ENCODE measurements at regions not wholly inside any gene's neighbourhood (a gene's known extent, or its start where the extent isn't known, plus 50 kb on each side); places are given as distances from the start of the nearest gene placed in this dataset.

GRCh38 chr5:15447209-15447608 is 52.8 kb upstream of the FBXL7 start:
- no peaks in the 10 kb centered on the region for H3K27me3 ChIP-seq
- WGBS, 4 donors, result 28 to 46% (median 37%) methylated on average over 1 of the region's 1 CpG

DNA sequence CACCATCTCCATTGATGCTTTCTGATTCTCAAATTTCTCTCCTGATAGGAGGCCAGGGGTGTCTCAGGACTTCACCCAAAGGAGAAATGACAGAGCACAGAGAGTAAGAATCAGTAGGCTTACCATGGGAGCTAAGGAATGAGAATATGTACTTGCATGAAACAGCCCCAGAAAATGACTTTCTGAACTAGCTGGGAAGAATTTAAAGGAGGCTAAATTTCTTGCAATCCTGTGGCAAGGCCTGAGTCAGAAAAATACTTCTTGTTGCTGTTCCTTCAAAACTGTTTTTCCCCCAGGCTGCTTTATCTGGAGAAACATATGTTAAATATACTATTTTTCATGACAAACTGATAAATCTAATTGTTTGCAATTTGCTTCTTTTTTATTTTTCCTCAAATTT is 53.4 kb upstream of the FBXL7 start:
- Histone ChIP-seq H3K9me3 (replicated peaks in 1 of 3) (no peaks in the 10 kb centered on the region), H3K4me3 (no peak overlapping the region), H3K4me1 (replicated peaks in 1 of 2) (no peaks in the 10 kb centered on the region), H3K36me3 (replicated peaks in 1 of 2) (no peaks in the 10 kb centered on the region), H3K27me3 (no peaks in the 10 kb centered on the region), H3K27ac (no peak overlapping the region)
- intact Hi-C loops (cut with DNase I), result no loop called here
- DNase-seq, result no peak
- TF ChIP-seq CTCF (IDR thresholded peaks at IDR 0.05) (no peak), POLR2A (IDR thresholded peaks at IDR 0.05) (no peak)

More at GRCh38 chr5:15447209-15447608, 52.8 kb upstream of the FBXL7 start:
- no peaks in the 10 kb centered on the region for H3K36me3 ChIP-seq (replicated peaks in 1 of 2)
- H3K9me3 ChIP-seq (replicated peaks in 1 of 3), result no peaks in the 10 kb centered on the region
- TF ChIP-seq POLR2A (IDR thresholded peaks at IDR 0.05) (no peak), CTCF (IDR thresholded peaks at IDR 0.05) (no peak)
- intact Hi-C loops (cut with DNase I), result no loop called here
- H3K4me1 ChIP-seq (replicated peaks in 1 of 2), result no peaks in the 10 kb centered on the region
- H3K4me3 ChIP-seq, result no peak overlapping the region
- H3K27ac ChIP-seq, result no peak overlapping the region
- no peak for DNase-seq

DNA sequence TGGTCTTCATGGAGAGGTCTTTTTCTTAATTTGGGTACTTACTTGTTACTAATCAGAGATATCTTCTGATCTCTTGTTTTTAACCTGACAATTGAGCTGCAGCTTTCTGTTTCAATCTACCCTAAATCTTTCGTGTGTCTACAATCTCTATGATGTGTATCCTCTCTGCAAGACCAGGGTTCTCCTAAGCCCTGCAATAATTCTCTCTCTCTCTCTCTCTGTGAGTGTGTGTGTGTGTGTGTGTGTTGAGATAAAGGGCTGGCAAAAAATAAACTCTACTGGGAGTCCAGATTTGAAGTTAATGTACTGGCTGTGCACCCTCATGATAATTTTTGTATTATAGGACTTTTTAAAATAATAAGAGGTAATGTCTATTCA is 57.8 kb upstream of the FBXL7 start:
- no peaks in the 10 kb centered on the region for H3K9me3 ChIP-seq (replicated peaks in 1 of 3)
- TF ChIP-seq POLR2A (IDR thresholded peaks at IDR 0.05) (no peak), CTCF (IDR thresholded peaks at IDR 0.05) (no peak)
- no peaks in the 10 kb centered on the region for H3K4me1 ChIP-seq (replicated peaks in 1 of 2)
- intact Hi-C loops (cut with DNase I), result no loop called here
- no peaks in the 10 kb centered on the region for H3K27me3 ChIP-seq
- 58 to 81% (median 69%) methylated on average over 1 of the region's 1 CpG for WGBS, 4 donors
- no peak for DNase-seq
- H3K36me3 ChIP-seq (replicated peaks in 1 of 2), result no peaks in the 10 kb centered on the region
- H3K27ac ChIP-seq, result no peak overlapping the region
- H3K4me3 ChIP-seq, result no peak overlapping the region

DNA sequence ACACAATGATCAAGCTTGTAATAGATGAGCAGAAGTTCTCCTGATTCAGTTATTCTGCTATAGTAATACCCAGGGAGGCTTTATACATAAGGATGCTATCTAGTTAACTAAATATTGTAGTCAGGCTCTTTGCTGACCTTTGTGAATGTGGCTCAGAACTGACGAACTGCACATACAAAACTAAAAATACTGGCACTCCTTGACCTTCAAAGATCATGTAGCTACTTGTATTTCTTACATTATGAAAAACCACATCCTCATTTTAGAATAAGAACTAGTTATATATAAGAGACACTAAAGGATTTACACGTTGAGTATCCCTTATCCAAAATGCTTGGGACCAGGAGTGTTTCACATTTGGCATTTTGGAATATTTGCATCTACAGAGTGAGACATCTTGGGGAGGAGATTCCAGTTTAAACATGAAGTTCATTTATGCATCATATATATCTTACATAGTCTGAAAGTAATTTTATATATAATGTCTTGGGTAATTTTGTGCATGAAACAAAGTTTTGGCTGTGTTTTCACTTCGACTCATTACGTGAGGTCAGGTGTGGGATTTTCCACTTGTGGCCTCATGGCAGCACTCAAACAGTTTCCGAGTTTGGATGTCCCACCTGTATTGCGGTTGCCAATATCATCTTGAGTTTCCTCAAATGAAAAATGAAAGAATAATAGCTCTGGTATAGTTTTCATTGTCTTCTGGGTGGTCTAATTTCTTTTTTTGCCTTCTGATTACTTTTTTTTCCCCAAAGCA is 58.4 kb upstream of the FBXL7 start:
- intact Hi-C loops (cut with DNase I), result no loop called here
- no peaks in the 10 kb centered on the region for H3K4me1 ChIP-seq (replicated peaks in 1 of 2)
- H3K36me3 ChIP-seq (replicated peaks in 1 of 2), result no peaks in the 10 kb centered on the region
- no peak for TF ChIP-seq CTCF (IDR thresholded peaks at IDR 0.05)
- no peak for TF ChIP-seq POLR2A (IDR thresholded peaks at IDR 0.05)
- no peaks in the 10 kb centered on the region for H3K27me3 ChIP-seq
- no peak overlapping the region for H3K4me3 ChIP-seq
- no peak for DNase-seq
- no peaks in the 10 kb centered on the region for H3K9me3 ChIP-seq (replicated peaks in 1 of 3)
- no peak overlapping the region for H3K27ac ChIP-seq
- 77 to 78% (median 77%) methylated on average over 6 of the region's 6 CpGs for WGBS, 4 donors
